GM10266 (cell line): ENCODE measurements at regions not wholly inside any gene's neighbourhood (a gene's known extent, or its start where the extent isn't known, plus 50 kb on each side); places are given as distances from the start of the nearest gene placed in this dataset.

Experiments
- DNase-seq: peaks from one replicate; pipeline ENCODE4 v3.0.0; 2012; ENCODE audit errors: extremely low spot score
- TF ChIP-seq, protein P1 (sequence below): IDR thresholded peaks from 2 replicates; pipeline ENCODE4 v1.5.1; 2012; ENCODE audit warnings: mild to moderate bottlenecking, low read depth; ENCODE audit not compliant: control insufficient read depth, insufficient read depth; ENCODE audit errors: missing control alignments

DNA sequence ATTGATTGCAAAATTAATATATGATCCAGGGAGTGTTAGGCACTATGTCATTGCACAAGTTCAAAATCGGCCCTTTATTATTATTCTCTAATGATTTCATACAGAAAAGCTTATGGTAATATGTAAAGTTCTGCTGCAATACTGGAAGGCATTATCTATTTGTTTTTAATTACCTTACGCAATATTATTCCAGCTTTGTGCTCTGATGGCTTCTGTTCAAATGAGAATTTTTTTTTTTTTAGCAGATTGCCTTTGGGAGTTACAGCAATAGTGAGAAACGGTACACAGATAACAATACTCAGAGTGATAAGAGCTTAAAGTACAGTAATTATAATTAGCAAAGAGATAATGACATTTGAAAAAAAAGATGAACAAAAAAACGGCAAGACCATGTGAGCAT is 602.2 kb upstream of the ALCAM start:
- no peak for DNase-seq

DNA sequence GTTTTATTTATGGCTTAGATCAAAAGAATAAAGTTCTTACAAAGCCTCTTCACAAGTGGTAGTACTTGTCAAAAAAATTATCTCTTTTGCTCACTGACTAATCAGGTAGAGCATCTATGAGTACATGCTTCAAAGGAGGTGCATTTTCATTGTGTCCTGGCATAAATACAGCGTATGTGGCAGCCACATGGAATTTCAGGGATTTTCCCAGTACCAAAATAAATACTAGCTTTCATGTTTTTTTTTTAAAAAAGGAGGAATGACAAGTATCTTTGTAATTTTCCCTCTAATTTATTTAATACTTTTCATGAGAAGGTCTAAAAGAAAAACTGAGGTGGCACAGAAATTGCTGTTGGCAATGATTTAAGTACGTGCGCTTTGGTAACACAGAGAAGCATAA is 597.8 kb upstream of the ALCAM start:
- TF ChIP-seq, protein P1, sequence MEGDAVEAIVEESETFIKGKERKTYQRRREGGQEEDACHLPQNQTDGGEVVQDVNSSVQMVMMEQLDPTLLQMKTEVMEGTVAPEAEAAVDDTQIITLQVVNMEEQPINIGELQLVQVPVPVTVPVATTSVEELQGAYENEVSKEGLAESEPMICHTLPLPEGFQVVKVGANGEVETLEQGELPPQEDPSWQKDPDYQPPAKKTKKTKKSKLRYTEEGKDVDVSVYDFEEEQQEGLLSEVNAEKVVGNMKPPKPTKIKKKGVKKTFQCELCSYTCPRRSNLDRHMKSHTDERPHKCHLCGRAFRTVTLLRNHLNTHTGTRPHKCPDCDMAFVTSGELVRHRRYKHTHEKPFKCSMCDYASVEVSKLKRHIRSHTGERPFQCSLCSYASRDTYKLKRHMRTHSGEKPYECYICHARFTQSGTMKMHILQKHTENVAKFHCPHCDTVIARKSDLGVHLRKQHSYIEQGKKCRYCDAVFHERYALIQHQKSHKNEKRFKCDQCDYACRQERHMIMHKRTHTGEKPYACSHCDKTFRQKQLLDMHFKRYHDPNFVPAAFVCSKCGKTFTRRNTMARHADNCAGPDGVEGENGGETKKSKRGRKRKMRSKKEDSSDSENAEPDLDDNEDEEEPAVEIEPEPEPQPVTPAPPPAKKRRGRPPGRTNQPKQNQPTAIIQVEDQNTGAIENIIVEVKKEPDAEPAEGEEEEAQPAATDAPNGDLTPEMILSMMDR: no peak
- DNase-seq: no peak

More for the DNA sequence above, 602.2 kb upstream of the ALCAM start:
- TF ChIP-seq, protein P1: no peak

DNA sequence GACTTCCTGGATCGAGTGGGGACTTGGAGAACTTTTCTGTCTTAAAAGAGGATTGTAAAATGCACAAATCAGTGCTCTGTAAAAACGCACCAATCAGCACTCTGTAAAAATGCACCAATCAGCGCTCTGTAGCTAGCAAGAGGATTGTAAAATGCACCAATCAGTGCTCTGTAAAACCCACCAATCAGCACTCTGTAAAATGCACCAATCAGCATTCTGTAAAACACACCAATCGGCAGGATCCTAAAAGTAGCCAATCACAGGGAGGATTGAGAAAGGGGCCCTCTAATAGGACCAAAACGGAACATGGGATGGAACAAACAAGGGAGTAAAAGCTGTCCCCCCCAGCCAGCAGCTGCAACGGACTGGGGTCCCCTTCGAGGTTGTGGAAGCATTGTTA is 587.4 kb upstream of the ALCAM start:
- no peak for DNase-seq
- TF ChIP-seq, protein P1: no peak

GRCh38 chr3:104781112-104781511 is 585.6 kb upstream of the ALCAM start:
- no peak for DNase-seq
- TF ChIP-seq, protein P1: no peak

GRCh38 chr3:104785947-104786346 is 580.8 kb upstream of the ALCAM start:
- DNase-seq: no peak
- TF ChIP-seq, protein P1: no peak

GRCh38 chr3:104787306-104787705 is 579.4 kb upstream of the ALCAM start:
- no peak for DNase-seq
- TF ChIP-seq, protein P1: no peak

GRCh38 chr3:104788807-104789206 is 577.9 kb upstream of the ALCAM start:
- TF ChIP-seq, protein P1: no peak
- DNase-seq: no peak

- DNase-seq: no peak
- TF ChIP-seq, protein P1: no peak
Measured at GRCh38 chr3:104791331-104791730, 575.4 kb upstream of the ALCAM start.
